H9 (cell line): ENCODE measurements at regions not wholly inside any gene's neighbourhood (a gene's known extent, or its start where the extent isn't known, plus 50 kb on each side); places are given as distances from the start of the nearest gene placed in this dataset.

Source experiments
- DNase-seq: peaks from one replicate; pipeline ENCODE4 v3.0.0-alpha.2; 2017
- H2AFZ ChIP-seq: one replicate; pipeline ENCODE4 v1.6.1; 2013; ENCODE audit warnings: mild to moderate bottlenecking, low read length, control low read depth, moderate library complexity
- H2AK5ac ChIP-seq: 2 replicates; pipeline ENCODE4 v1.6.1; 2013; ENCODE audit warnings: low read length, control low read depth, mixed read lengths; ENCODE audit not compliant: insufficient read length
- H2BK120ac ChIP-seq: one replicate; pipeline ENCODE4 v1.6.1; 2013; ENCODE audit warnings: low read depth, mild to moderate bottlenecking, low read length, control low read depth, inconsistent platforms; ENCODE audit not compliant: poor library complexity, severe bottlenecking
- H2BK12ac ChIP-seq: 2 replicates; pipeline ENCODE4 v1.6.1; 2013; ENCODE audit warnings: low read length, control low read depth, mixed read lengths, low read depth; ENCODE audit not compliant: insufficient read length
- H2BK15ac ChIP-seq: 2 replicates; pipeline ENCODE4 v1.6.1; 2013; ENCODE audit warnings: low read depth, low read length, control low read depth
- H2BK20ac ChIP-seq: one replicate; pipeline ENCODE4 v1.6.1; 2013; ENCODE audit warnings: low read depth, mild to moderate bottlenecking, low read length, control low read depth, inconsistent platforms; ENCODE audit not compliant: poor library complexity, severe bottlenecking
- H2BK5ac ChIP-seq: 2 replicates; pipeline ENCODE4 v1.6.1; 2013; ENCODE audit warnings: low read length, control low read depth, mixed read lengths; ENCODE audit not compliant: insufficient read length
- H3K14ac ChIP-seq: 2 replicates; pipeline ENCODE4 v1.6.1; 2013; ENCODE audit warnings: low read length, control low read depth; ENCODE audit not compliant: insufficient read depth
- H3K18ac ChIP-seq: 2 replicates; pipeline ENCODE4 v1.6.1; 2013; ENCODE audit warnings: low read depth, mild to moderate bottlenecking, mixed read lengths, low read length, control low read depth; ENCODE audit not compliant: insufficient read length
- H3K23ac ChIP-seq: 2 replicates; pipeline ENCODE4 v1.6.1; 2013; ENCODE audit warnings: low read length, control low read depth, mixed read lengths, low read depth; ENCODE audit not compliant: insufficient read length
- H3K23me2 ChIP-seq: 2 replicates; pipeline ENCODE4 v1.6.1; 2013; ENCODE audit warnings: low read depth, mild to moderate bottlenecking, mixed read lengths, low read length, control low read depth; ENCODE audit not compliant: insufficient read length, poor library complexity, severe bottlenecking
- H3K27ac ChIP-seq: 2 replicates; pipeline ENCODE4 v1.5.1; 2013; ENCODE audit warnings: low read length, control low read depth, mixed read lengths, low read depth; ENCODE audit not compliant: insufficient read length
- H3K27me3 ChIP-seq: 2 replicates; pipeline ENCODE4 v1.6.1; 2013; ENCODE audit warnings: low read length, control low read depth, inconsistent platforms; ENCODE audit not compliant: insufficient read depth
- H3K4ac ChIP-seq: 2 replicates; pipeline ENCODE4 v1.6.1; 2013; ENCODE audit warnings: low read depth, mild to moderate bottlenecking, control low read depth, inconsistent platforms, low read length, moderate library complexity
- H3K4me1 ChIP-seq: 2 replicates; pipeline ENCODE4 v1.6.1; 2013; ENCODE audit warnings: low read length, control low read depth, inconsistent platforms; ENCODE audit not compliant: insufficient read depth
- H3K4me2 ChIP-seq: 2 replicates; pipeline ENCODE4 v1.6.1; 2013; ENCODE audit warnings: low read length, control low read depth, mixed read lengths; ENCODE audit not compliant: insufficient read length, insufficient read depth
- H3K56ac ChIP-seq: 2 replicates; pipeline ENCODE4 v1.6.1; 2013; ENCODE audit warnings: low read depth, mild to moderate bottlenecking, mixed read lengths, low read length, control low read depth; ENCODE audit not compliant: insufficient read length
- H3K79me1 ChIP-seq: 2 replicates; pipeline ENCODE4 v1.6.1; 2013; ENCODE audit warnings: low read depth, mild to moderate bottlenecking, moderate library complexity, low read length, control low read depth, inconsistent platforms; ENCODE audit not compliant: insufficient read depth, poor library complexity, severe bottlenecking
- H3K79me2 ChIP-seq: 2 replicates; pipeline ENCODE4 v1.6.1; 2013; ENCODE audit warnings: low read length, control low read depth, inconsistent platforms; ENCODE audit not compliant: insufficient read depth
- H3K9ac ChIP-seq: 2 replicates; pipeline ENCODE4 v1.6.1; 2013; ENCODE audit warnings: low read length, control low read depth, mixed read lengths; ENCODE audit not compliant: insufficient read length; ENCODE audit errors: extremely low read depth
- H3K9me3 ChIP-seq: one replicate; pipeline ENCODE4 v1.6.1; 2013; ENCODE audit warnings: low read depth, low read length, inconsistent platforms; ENCODE audit not compliant: control insufficient read depth
- H3T11ph ChIP-seq: one replicate; pipeline ENCODE4 v1.6.1; 2013; ENCODE audit warnings: mild to moderate bottlenecking, low read length, control low read depth, inconsistent platforms
- H4K20me1 ChIP-seq: one replicate; pipeline ENCODE4 v1.6.1; 2013; ENCODE audit not compliant: control insufficient read depth, insufficient read length, insufficient read depth
- H4K5ac ChIP-seq: 2 replicates; pipeline ENCODE4 v1.6.1; 2013; ENCODE audit warnings: low read depth, mild to moderate bottlenecking, mixed read lengths, low read length, control low read depth; ENCODE audit not compliant: insufficient read length
- H4K8ac ChIP-seq: replicated peaks from 2 replicates; pipeline ENCODE4 v1.6.1; 2013; ENCODE audit warnings: low read length, control low read depth, mixed read lengths, low read depth; ENCODE audit not compliant: insufficient read length
- H4K91ac ChIP-seq: 2 replicates; pipeline ENCODE4 v1.6.1; 2013; ENCODE audit warnings: low read depth, mild to moderate bottlenecking, moderate library complexity, mixed read lengths, low read length, control low read depth; ENCODE audit not compliant: insufficient read length
- H3K27ac Mint-ChIP-seq, 3 experiments: 2 replicates in 2 of 3; 3 replicates in 1 of 3; pipeline ENCODE4 v1.8.0; 2020 to 2021; ENCODE audit warnings: mixed read lengths in 3 of 3, mild to moderate bottlenecking in 1 of 3, moderate library complexity in 1 of 3
- H3K27me3 Mint-ChIP-seq: 2 replicates; pipeline ENCODE4 v1.8.0; 2021; ENCODE audit warnings: low read depth, mild to moderate bottlenecking, moderate library complexity, mixed read lengths
- H3K36me3 Mint-ChIP-seq, 3 experiments: 2 replicates in 2 of 3; 3 replicates in 1 of 3; pipeline ENCODE4 v1.8.0; 2020 to 2021; ENCODE audit warnings: low read depth in 3 of 3, mixed read lengths in 3 of 3; ENCODE audit not compliant: insufficient read depth in 1 of 3
- H3K4me1 Mint-ChIP-seq, 2 experiments: 2 replicates each; pipeline ENCODE4 v1.8.0; 2020; ENCODE audit warnings: mixed read lengths in 2 of 2
- H3K4me3 Mint-ChIP-seq, 2 experiments: 2 replicates in 1 of 2; 3 replicates in 1 of 2; pipeline ENCODE4 v1.8.0; 2020 to 2021; ENCODE audit warnings: mild to moderate bottlenecking in 2 of 2, mixed read lengths in 2 of 2, moderate library complexity in 1 of 2
- H3K9me3 Mint-ChIP-seq, 2 experiments: 2 replicates in 1 of 2; 3 replicates in 1 of 2; pipeline ENCODE4 v1.8.0; 2020; ENCODE audit warnings: mild to moderate bottlenecking in 2 of 2, mixed read lengths in 2 of 2, moderate library complexity in 1 of 2
- CTCF ChIP-seq: fragments of 200-600 bp; sonication (generic); conservative IDR thresholded peaks from 3 replicates; pipeline ENCODE4 v1.8.0; 2021; ENCODE audit warnings: antibody characterized with exemption, mild to moderate bottlenecking
- WGBS: extraction: QIAGEN DNeasy Blood & Tissue Kit; methylation state at CpG from one replicate; pipeline ENCODE4 v1.1.7; 2013; ENCODE audit warnings: missing lambda C conversion rate, low lambda C conversion rate, mixed read lengths; ENCODE audit not compliant: insufficient read length; ENCODE audit errors: extremely low coverage; 5-methylcytosine and 5-hydroxymethylcytosine counted together

GRCh38 chr4:1497189-1497801, 91.1 kb upstream of the NKX1-1 start:
- H2BK5ac ChIP-seq, result no peak overlapping the region
- no peak overlapping the region for H3K4me3 Mint-ChIP-seq
- H3K4me1 Mint-ChIP-seq, result no peaks in the 10 kb centered on the region
- peaks cover 2% of the 10 kb centered on the region; the same call in 1 of the 2 replicates for H3K27me3 Mint-ChIP-seq
- no peak overlapping the region for H3K23ac ChIP-seq
- no peak overlapping the region for H2AK5ac ChIP-seq
- 100% methylated on average over 3 of the region's 7 CpGs for WGBS
- no peak overlapping the region for H2BK15ac ChIP-seq
- no peak overlapping the region for H3K4ac ChIP-seq
- H3K36me3 Mint-ChIP-seq, result peaks cover 0 to 2% (median 0%) of the 10 kb centered on the region in 3 experiments; a peak in 1 of 7 replicates
- H3K4me1 ChIP-seq, result no peaks in the 10 kb centered on the region
- no peak overlapping the region for H4K5ac ChIP-seq
- H2BK20ac ChIP-seq, result no peak overlapping the region
- no peaks in the 10 kb centered on the region for H3K27me3 ChIP-seq
- H3T11ph ChIP-seq, result no peak overlapping the region
- no peak overlapping the region for H2AFZ ChIP-seq
- H2BK12ac ChIP-seq, result no peak overlapping the region
- H3K9me3 ChIP-seq, result no peaks in the 10 kb centered on the region
- TF ChIP-seq CTCF, result no peak
- H3K56ac ChIP-seq, result no peak overlapping the region
- no peaks in the 10 kb centered on the region for H3K79me1 ChIP-seq
- H3K9me3 Mint-ChIP-seq, result no peaks in the 10 kb centered on the region
- no peak overlapping the region for H3K27ac Mint-ChIP-seq
- no peak overlapping the region for H3K9ac ChIP-seq
- H4K8ac ChIP-seq, result no peak overlapping the region
- H3K18ac ChIP-seq, result no peak overlapping the region
- no peak overlapping the region for H4K91ac ChIP-seq
- no peak overlapping the region for H3K4me2 ChIP-seq
- H2BK120ac ChIP-seq, result no peak overlapping the region
- no peaks in the 10 kb centered on the region for H3K23me2 ChIP-seq
- DNase-seq, result no peak
- H3K79me2 ChIP-seq, result no peaks in the 10 kb centered on the region
- no peaks in the 10 kb centered on the region for H4K20me1 ChIP-seq
- H3K27ac ChIP-seq, result no peak overlapping the region
- H3K14ac ChIP-seq, result no peak overlapping the region
